ENCODE measurements at regions not wholly inside any gene's neighbourhood (a gene's known extent, or its start where the extent isn't known, plus 50 kb on each side); places are given as distances from the start of the nearest gene placed in this dataset.

- DNase-seq: no peak
Measured at GRCh38 chr9:107932046-107932445, 442.5 kb upstream of the KLF4 start.

- no peak for DNase-seq
Measured at GRCh38 chr9:107931071-107931715, 441.6 kb upstream of the KLF4 start.

GRCh38 chr9:107929443-107929842 is 439.9 kb upstream of the KLF4 start:
- no peak for DNase-seq

GRCh38 chr9:107928701-107929371 is 439.3 kb upstream of the KLF4 start:
- no peak for DNase-seq

DNA sequence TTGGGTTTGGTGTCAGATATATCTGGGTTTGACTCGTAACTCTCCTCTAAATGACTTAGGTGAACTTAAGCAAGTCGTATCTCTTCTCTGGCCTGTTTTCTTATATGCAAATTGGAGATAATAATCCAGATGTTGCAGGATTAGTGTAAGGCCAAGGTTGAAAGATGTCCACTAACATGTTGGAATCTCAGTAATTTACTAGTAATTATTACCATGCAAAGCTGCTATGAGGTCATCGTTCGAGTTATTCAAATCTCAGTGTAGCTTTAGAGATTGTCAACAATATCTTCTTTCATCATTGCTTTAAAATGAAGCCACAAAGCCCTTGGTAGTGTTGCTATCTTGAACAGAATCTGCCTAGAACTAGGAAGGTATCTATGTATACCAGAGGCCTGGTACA is 437.7 kb upstream of the KLF4 start:
- no peak for DNase-seq

GRCh38 chr9:107925749-107926297 is 436.3 kb upstream of the KLF4 start:
- no peak for DNase-seq

- no peak for DNase-seq
Measured at GRCh38 chr9:107922260-107922659, 432.7 kb upstream of the KLF4 start.

- DNase-seq: no peak
Measured at GRCh38 chr9:107919263-107919662, 429.7 kb upstream of the KLF4 start.

GRCh38 chr9:107918749-107919148 is 429.2 kb upstream of the KLF4 start:
- DNase-seq: no peak

DNA sequence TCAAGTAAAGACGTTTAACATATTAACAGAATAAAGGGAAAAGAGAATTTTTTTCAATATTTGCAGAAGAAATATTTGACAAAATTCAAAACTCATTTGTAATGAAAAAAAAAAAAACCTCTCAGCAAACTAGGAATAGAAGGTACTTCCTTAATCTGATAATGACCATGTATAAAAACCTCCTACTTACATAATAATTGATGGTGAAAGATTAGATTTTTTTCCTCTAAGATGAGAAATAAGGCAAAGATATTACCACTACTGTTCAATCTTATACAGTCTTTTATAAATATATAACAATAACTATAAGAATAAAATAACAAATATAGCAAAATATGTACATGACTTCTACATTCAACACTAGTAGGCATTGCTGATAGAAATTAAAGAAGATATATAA is 424.6 kb upstream of the KLF4 start:
- DNase-seq: no peak

DNA sequence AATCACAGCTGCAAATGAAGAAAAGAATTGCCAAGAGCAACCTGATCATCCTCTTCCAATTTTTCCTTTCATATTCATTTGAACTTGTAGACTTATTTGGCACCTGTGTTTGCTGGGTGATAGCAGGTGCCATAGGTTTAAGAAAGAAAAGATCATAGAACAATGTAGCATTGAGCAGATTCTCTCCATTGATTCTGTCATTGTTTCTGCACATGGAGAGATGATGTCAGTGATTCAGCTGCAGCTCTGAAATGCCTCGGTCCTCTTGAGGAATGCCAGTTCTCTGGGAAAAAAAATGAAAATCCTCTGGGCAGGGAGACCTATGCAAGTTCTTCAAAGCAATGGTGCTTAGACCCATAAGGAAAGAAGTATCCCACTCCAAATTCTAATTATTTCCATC is 418.1 kb upstream of the KLF4 start:
- no peak for DNase-seq

GRCh38 chr9:107907255-107907654 is 417.7 kb upstream of the KLF4 start:
- DNase-seq: no peak

DNA sequence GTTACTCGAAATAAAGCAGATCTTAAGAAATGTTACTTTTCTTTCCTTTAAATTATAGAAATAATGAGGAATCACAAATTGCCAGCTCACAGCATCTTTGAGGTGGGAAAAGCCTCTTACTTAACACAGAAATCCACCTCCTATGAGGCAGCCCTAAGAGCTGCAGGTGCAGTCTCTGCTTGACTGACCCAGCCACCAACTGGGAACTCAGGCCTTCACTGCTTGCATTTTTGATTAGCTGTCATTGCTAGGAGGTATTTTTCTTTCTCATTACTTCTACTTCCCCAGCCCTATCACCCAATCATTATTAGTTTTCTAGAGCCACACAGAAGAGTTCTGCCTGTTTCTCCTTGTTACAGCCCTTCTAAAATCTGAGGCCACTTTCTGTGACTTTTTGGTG is 416.5 kb upstream of the KLF4 start:
- no peak for DNase-seq

DNA sequence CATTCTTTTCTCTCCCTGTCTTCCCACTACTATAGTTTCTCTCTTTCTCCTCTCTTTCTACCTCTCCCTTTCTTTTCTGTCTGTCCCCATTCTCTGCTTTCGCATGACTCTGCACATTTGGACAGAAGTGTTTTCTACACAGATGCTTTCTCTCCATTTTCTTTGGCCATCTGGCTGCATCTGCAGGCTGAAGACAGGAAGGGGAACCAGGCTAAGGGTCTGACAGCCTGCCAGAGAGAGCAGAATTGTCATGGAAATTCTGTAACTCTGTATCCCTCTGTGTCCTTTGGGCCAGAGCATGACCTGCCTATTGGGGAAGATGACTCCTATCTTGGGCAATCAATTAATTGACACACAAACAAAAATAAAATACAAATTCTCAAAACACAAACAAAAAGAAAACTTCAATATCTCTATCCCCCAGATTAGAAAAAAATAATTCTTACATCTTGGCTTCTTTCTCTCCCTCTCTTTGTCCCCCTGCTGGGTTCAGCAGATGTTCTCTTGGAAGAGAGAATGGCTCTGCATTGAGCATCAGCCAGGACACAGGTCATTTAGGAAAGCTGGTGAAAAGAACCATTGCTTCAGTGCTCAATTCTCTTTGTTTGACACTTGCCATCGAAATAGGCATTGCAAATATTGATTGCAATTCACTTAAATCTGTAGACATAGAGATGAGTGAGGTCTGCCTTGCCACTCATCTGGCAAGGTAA is 415.9 kb upstream of the KLF4 start:
- DNase-seq: no peak

- no peak for DNase-seq
Measured at GRCh38 chr9:107899961-107900330, 410.4 kb upstream of the KLF4 start.

DNA sequence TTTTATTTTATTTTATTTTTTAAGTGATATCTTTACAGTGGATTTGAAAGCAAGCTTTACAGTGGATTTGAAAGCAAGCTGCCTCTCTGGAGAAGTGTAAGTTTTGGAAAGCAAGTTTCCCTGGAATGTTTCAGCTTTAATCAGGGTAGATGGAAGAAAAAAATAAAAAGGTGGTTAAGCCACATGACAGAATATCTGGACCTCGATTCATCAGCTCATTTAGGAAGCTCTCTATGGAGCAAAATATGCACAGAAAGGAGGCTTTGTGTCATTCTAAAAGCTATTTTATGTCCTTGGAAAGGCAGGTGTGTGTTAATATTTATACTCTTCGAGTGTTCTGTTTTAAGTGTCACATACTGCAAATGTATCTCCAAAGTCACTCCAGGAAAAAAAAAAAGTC is 409.2 kb upstream of the KLF4 start:
- no peak for DNase-seq

- DNase-seq: no peak
Measured at GRCh38 chr9:107896544-107896943, 407.0 kb upstream of the KLF4 start.

- no peak for DNase-seq
Measured at GRCh38 chr9:107895501-107896001, 406.0 kb upstream of the KLF4 start.

- no peak for DNase-seq
Measured at GRCh38 chr9:107894572-107895261, 405.1 kb upstream of the KLF4 start.

GRCh38 chr9:107890921-107891465 is 401.4 kb upstream of the KLF4 start:
- DNase-seq: no peak

GRCh38 chr9:107888773-107889227 is 399.2 kb upstream of the KLF4 start:
- DNase-seq: no peak

- no peak for DNase-seq
Measured at GRCh38 chr9:107886826-107887225, 397.3 kb upstream of the KLF4 start.
